Body of pancreas (tissue), 4 donors: ENCODE measurements at regions not wholly inside any gene's neighbourhood (a gene's known extent, or its start where the extent isn't known, plus 50 kb on each side); places are given as distances from the start of the nearest gene placed in this dataset.

Experiments
- POLR2A ChIP-seq, 3 donors: fragments of 450-650 bp; IDR thresholded peaks; one replicate each; pipeline ENCODE4 v1.6.1; 2016; ENCODE audit warnings: antibody characterized with exemption in 3 of 3, mild to moderate bottlenecking in 2 of 3
- TF ChIP-seq, protein P1 (sequence below), 7 experiments: fragments of 450-650 bp in 4 of 7; fragments of 200-600 bp in 3 of 7; sonication (generic) in 3 of 7; IDR thresholded peaks; one replicate each; pipeline ENCODE4 v1.5.1; 2016 to 2019; ENCODE audit warnings: antibody characterized with exemption in 7 of 7

DNA sequence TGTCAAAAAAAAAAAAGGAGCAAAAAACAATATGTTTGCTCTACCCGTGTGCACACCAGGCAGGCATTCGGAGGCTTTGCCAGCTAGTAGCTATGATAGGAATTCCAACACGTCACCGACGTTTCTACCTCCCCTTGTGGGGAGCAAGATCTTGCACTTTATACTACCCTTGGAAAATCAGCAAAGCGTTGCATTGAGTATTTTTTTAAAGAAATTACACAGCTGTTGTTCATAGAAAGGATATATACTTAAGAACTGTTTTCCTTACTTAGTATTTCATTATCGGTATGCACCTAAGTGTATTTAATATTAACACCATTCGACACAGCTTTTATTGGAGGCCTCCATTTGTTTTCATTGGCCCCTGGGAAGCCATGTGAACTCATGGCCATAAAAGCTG, 159.9 kb upstream of the MGMT start:
- TF ChIP-seq, protein P1, sequence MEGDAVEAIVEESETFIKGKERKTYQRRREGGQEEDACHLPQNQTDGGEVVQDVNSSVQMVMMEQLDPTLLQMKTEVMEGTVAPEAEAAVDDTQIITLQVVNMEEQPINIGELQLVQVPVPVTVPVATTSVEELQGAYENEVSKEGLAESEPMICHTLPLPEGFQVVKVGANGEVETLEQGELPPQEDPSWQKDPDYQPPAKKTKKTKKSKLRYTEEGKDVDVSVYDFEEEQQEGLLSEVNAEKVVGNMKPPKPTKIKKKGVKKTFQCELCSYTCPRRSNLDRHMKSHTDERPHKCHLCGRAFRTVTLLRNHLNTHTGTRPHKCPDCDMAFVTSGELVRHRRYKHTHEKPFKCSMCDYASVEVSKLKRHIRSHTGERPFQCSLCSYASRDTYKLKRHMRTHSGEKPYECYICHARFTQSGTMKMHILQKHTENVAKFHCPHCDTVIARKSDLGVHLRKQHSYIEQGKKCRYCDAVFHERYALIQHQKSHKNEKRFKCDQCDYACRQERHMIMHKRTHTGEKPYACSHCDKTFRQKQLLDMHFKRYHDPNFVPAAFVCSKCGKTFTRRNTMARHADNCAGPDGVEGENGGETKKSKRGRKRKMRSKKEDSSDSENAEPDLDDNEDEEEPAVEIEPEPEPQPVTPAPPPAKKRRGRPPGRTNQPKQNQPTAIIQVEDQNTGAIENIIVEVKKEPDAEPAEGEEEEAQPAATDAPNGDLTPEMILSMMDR (IDR thresholded peaks at IDR 0.05) = peak in 1 of 7 experiments; percentile 4
- no peak for TF ChIP-seq POLR2A (IDR thresholded peaks at IDR 0.05)
